ENCODE measurements at regions not wholly inside any gene's neighbourhood (a gene's known extent, or its start where the extent isn't known, plus 50 kb on each side); places are given as distances from the start of the nearest gene placed in this dataset.

DNA sequence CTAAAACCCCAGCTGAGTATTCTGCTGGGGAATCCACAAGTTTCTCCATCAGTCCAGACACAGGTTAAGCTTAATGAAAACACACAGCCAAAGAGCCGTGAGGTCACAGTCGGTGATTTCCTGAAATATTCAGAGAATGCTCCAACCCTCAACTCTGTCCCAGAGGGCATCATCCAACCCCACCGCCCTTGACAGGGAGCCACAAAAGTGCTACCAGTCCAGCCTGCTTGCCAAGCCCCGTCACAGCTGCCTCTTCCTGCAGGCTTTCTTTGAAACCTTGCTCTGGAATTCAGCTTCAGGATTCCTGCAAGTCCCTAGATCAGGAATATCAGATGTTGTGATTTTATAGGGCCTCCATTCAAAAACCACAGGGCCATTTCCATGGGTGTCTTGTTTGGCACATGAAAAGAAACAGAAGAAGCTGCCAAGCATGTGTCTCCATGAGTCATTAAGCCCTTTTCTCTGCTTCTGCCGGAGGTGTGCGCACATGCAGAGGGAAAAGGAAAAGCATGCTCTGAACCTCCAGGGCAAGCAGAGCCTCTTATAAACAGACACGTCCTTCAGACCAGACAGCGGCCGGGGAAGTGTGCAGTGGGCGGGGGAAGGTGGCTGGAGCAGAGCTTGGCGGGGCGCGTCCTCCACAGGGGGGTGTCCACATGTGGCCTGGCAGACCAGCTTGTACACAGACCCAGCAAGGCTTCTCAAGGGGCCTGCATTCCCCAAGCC lies 164.7 kb downstream of the KATNAL1 start (continued):
- TF ChIP-seq, protein P1, sequence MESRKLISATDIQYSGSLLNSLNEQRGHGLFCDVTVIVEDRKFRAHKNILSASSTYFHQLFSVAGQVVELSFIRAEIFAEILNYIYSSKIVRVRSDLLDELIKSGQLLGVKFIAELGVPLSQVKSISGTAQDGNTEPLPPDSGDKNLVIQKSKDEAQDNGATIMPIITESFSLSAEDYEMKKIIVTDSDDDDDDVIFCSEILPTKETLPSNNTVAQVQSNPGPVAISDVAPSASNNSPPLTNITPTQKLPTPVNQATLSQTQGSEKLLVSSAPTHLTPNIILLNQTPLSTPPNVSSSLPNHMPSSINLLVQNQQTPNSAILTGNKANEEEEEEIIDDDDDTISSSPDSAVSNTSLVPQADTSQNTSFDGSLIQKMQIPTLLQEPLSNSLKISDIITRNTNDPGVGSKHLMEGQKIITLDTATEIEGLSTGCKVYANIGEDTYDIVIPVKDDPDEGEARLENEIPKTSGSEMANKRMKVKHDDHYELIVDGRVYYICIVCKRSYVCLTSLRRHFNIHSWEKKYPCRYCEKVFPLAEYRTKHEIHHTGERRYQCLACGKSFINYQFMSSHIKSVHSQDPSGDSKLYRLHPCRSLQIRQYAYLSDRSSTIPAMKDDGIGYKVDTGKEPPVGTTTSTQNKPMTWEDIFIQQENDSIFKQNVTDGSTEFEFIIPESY (IDR thresholded peaks at IDR 0.05; ENCODE audit: borderline replicate concordance, low read depth) = 0 out of 2 replicates have a peak, but pooled peaks have one; percentile 42
- TF ChIP-seq SIN3A (IDR thresholded peaks at IDR 0.05; ENCODE audit: borderline replicate concordance, low read depth, low read length) = 0 out of 2 replicates have a peak, but pooled peaks have one; percentile 38
- TF ChIP-seq FOXM1 (IDR thresholded peaks at IDR 0.05; ENCODE audit: low read depth) = no peak
- TF ChIP-seq, protein P2, sequence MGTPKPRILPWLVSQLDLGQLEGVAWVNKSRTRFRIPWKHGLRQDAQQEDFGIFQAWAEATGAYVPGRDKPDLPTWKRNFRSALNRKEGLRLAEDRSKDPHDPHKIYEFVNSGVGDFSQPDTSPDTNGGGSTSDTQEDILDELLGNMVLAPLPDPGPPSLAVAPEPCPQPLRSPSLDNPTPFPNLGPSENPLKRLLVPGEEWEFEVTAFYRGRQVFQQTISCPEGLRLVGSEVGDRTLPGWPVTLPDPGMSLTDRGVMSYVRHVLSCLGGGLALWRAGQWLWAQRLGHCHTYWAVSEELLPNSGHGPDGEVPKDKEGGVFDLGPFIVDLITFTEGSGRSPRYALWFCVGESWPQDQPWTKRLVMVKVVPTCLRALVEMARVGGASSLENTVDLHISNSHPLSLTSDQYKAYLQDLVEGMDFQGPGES (IDR thresholded peaks at IDR 0.05; ENCODE audit: low read depth, low read length) = no peak
- peak; percentile 67 for TF ChIP-seq JUND (IDR thresholded peaks at IDR 0.05)
- peak; percentile 49; the same call in 1 of the 2 replicates for TF ChIP-seq POLR2AphosphoS5 (IDR thresholded peaks at IDR 0.05; ENCODE audit: low read depth, low read length)
- peak; percentile 62 to 68; a peak in 3 of 4 replicates for TF ChIP-seq EP300 (IDR thresholded peaks at IDR 0.05; ENCODE audit: borderline replicate concordance in 1 of 2, low read depth in 1 of 2, low read length in 1 of 2)
- TF ChIP-seq RAD21 (IDR thresholded peaks at IDR 0.05; ENCODE audit: low read length) = peak; percentile 23
- TF ChIP-seq, protein P3, sequence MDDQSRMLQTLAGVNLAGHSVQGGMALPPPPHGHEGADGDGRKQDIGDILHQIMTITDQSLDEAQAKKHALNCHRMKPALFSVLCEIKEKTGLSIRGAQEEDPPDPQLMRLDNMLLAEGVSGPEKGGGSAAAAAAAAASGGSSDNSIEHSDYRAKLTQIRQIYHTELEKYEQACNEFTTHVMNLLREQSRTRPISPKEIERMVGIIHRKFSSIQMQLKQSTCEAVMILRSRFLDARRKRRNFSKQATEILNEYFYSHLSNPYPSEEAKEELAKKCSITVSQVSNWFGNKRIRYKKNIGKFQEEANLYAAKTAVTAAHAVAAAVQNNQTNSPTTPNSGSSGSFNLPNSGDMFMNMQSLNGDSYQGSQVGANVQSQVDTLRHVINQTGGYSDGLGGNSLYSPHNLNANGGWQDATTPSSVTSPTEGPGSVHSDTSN (IDR thresholded peaks at IDR 0.05) = peak; percentile 82
- TF ChIP-seq, protein P4, sequence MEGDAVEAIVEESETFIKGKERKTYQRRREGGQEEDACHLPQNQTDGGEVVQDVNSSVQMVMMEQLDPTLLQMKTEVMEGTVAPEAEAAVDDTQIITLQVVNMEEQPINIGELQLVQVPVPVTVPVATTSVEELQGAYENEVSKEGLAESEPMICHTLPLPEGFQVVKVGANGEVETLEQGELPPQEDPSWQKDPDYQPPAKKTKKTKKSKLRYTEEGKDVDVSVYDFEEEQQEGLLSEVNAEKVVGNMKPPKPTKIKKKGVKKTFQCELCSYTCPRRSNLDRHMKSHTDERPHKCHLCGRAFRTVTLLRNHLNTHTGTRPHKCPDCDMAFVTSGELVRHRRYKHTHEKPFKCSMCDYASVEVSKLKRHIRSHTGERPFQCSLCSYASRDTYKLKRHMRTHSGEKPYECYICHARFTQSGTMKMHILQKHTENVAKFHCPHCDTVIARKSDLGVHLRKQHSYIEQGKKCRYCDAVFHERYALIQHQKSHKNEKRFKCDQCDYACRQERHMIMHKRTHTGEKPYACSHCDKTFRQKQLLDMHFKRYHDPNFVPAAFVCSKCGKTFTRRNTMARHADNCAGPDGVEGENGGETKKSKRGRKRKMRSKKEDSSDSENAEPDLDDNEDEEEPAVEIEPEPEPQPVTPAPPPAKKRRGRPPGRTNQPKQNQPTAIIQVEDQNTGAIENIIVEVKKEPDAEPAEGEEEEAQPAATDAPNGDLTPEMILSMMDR (IDR thresholded peaks at IDR 0.05) = no peak
- TF ChIP-seq, protein P5, sequence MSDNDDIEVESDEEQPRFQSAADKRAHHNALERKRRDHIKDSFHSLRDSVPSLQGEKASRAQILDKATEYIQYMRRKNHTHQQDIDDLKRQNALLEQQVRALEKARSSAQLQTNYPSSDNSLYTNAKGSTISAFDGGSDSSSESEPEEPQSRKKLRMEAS (IDR thresholded peaks at IDR 0.05; ENCODE audit: low read depth) = peak; percentile 93
- TF ChIP-seq NFIC (IDR thresholded peaks at IDR 0.05; ENCODE audit: borderline replicate concordance) = peak; percentile 87
- TF ChIP-seq RCOR1 (IDR thresholded peaks at IDR 0.05; ENCODE audit: low read length) = peak; percentile 60; the same call in 1 of the 2 replicates
- no peak for TF ChIP-seq NRF1 (IDR thresholded peaks at IDR 0.05; ENCODE audit: low read depth, low read length)
- TF ChIP-seq SMC3 (IDR thresholded peaks at IDR 0.05; ENCODE audit: low read depth, low read length) = no peak; the same call in 1 of the 2 replicates
- TF ChIP-seq, protein P6, sequence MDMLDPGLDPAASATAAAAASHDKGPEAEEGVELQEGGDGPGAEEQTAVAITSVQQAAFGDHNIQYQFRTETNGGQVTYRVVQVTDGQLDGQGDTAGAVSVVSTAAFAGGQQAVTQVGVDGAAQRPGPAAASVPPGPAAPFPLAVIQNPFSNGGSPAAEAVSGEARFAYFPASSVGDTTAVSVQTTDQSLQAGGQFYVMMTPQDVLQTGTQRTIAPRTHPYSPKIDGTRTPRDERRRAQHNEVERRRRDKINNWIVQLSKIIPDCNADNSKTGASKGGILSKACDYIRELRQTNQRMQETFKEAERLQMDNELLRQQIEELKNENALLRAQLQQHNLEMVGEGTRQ (IDR thresholded peaks at IDR 0.05; ENCODE audit: borderline replicate concordance, low read depth, low read length) = no peak

Measured in SK-N-SH (cell line).